ENCODE measurements at regions not wholly inside any gene's neighbourhood (a gene's known extent, or its start where the extent isn't known, plus 50 kb on each side); places are given as distances from the start of the nearest gene placed in this dataset.

GRCh38 chr18:43777636-43778304, 500.5 kb upstream of the SYT4 start:
- Mint-ChIP-seq H3K36me3 (no peaks in the 10 kb centered on the region), H3K9me3 (no peaks in the 10 kb centered on the region), H3K4me3 (no peak overlapping the region), H3K4me1 (peaks cover 5% of the 10 kb centered on the region), H3K27me3 (ENCODE audit: insufficient read depth, low read depth) (peaks cover 2% of the 10 kb centered on the region), H3K27ac (no peak overlapping the region)
- no peaks in the 10 kb centered on the region for H3K27me3 ChIP-seq
- no peak overlapping the region for H3K4me3 ChIP-seq
- no peaks in the 10 kb centered on the region for H4K20me1 ChIP-seq (ENCODE audit: low read depth)
- no peaks in the 10 kb centered on the region for H3K36me3 ChIP-seq
- no peaks in the 10 kb centered on the region for H3K79me2 ChIP-seq (ENCODE audit: low read depth)
- no peaks in the 10 kb centered on the region for H3K9me3 ChIP-seq (ENCODE audit: low read depth)
- no peak overlapping the region for H3K27ac ChIP-seq
- TF ChIP-seq CTCF (IDR thresholded peaks at IDR 0.05) (no peak), EZH2 (IDR thresholded peaks at IDR 0.05) (no peak), EZH2phosphoT487 (IDR thresholded peaks at IDR 0.05) (no peak)
- peaks cover 27% of the 10 kb centered on the region for H3K4me1 ChIP-seq
- H3K4me2 ChIP-seq = peak overlapping the region; percentile 15
- DNase-seq (ENCODE audit: low spot score) = peak; percentile 18
- no peak overlapping the region for H3K9ac ChIP-seq
- H2AFZ ChIP-seq (replicated peaks) = no peak overlapping the region
- peaks cover 12% of the 10 kb centered on the region for H3F3A ChIP-seq (ENCODE audit: low read depth)

GRCh38 chr18:43780782-43781340, 503.6 kb upstream of the SYT4 start:
- no peaks in the 10 kb centered on the region for H3K36me3 Mint-ChIP-seq
- Histone ChIP-seq H4K20me1 (ENCODE audit: low read depth) (no peaks in the 10 kb centered on the region), H2AFZ (replicated peaks) (no peak overlapping the region), H3K79me2 (ENCODE audit: low read depth) (no peaks in the 10 kb centered on the region), H3K4me3 (no peak overlapping the region), H3K36me3 (no peaks in the 10 kb centered on the region), H3K27me3 (no peaks in the 10 kb centered on the region), H3K9ac (no peak overlapping the region), H3K27ac (no peak overlapping the region), H3F3A (ENCODE audit: low read depth) (no peaks in the 10 kb centered on the region), H3K4me1 (peaks cover 11% of the 10 kb centered on the region), H3K4me2 (no peak overlapping the region), H3K9me3 (ENCODE audit: low read depth) (no peaks in the 10 kb centered on the region)
- H3K4me3 Mint-ChIP-seq = no peak overlapping the region
- no peak for TF ChIP-seq CTCF (IDR thresholded peaks at IDR 0.05)
- no peak for TF ChIP-seq EZH2 (IDR thresholded peaks at IDR 0.05)
- no peak for TF ChIP-seq EZH2phosphoT487 (IDR thresholded peaks at IDR 0.05)
- no peaks in the 10 kb centered on the region for H3K9me3 Mint-ChIP-seq
- H3K27ac Mint-ChIP-seq = no peak overlapping the region
- H3K4me1 Mint-ChIP-seq = peaks cover 3% of the 10 kb centered on the region
- no peak for DNase-seq (ENCODE audit: low spot score)
- H3K27me3 Mint-ChIP-seq (ENCODE audit: insufficient read depth, low read depth) = peaks cover 2% of the 10 kb centered on the region

GRCh38 chr18:43785158-43785557, 507.9 kb upstream of the SYT4 start:
- no peaks in the 10 kb centered on the region for H3K4me1 Mint-ChIP-seq
- Histone ChIP-seq H3K27me3 (no peaks in the 10 kb centered on the region), H3K36me3 (no peaks in the 10 kb centered on the region), H3K4me1 (no peaks in the 10 kb centered on the region), H3K9ac (no peak overlapping the region), H3K27ac (no peak overlapping the region), H4K20me1 (ENCODE audit: low read depth) (no peaks in the 10 kb centered on the region), H2AFZ (replicated peaks) (no peak overlapping the region), H3F3A (ENCODE audit: low read depth) (no peaks in the 10 kb centered on the region), H3K4me2 (no peak overlapping the region), H3K79me2 (ENCODE audit: low read depth) (no peaks in the 10 kb centered on the region), H3K9me3 (ENCODE audit: low read depth) (no peaks in the 10 kb centered on the region), H3K4me3 (no peak overlapping the region)
- no peak overlapping the region for H3K4me3 Mint-ChIP-seq
- DNase-seq (ENCODE audit: low spot score) = no peak
- no peak overlapping the region for H3K27ac Mint-ChIP-seq
- TF ChIP-seq EZH2 (IDR thresholded peaks at IDR 0.05) = no peak
- no peak for TF ChIP-seq EZH2phosphoT487 (IDR thresholded peaks at IDR 0.05)
- no peak for TF ChIP-seq CTCF (IDR thresholded peaks at IDR 0.05)
- H3K9me3 Mint-ChIP-seq = no peaks in the 10 kb centered on the region
- H3K36me3 Mint-ChIP-seq = no peaks in the 10 kb centered on the region
- no peaks in the 10 kb centered on the region for H3K27me3 Mint-ChIP-seq (ENCODE audit: insufficient read depth, low read depth)

Measured in neural progenitor cell (in vitro differentiated cells).